GM21723 (cell line): ENCODE measurements at regions not wholly inside any gene's neighbourhood (a gene's known extent, or its start where the extent isn't known, plus 50 kb on each side); places are given as distances from the start of the nearest gene placed in this dataset.
"Not testable (repeated sequence)": the region's sequence is repeated elsewhere in the genome, so short reads cannot be mapped to it uniquely, and the experiment has no call there.

ENCODE experiments used
- ATAC-seq: cut with Tn5 transposase; IDR thresholded peaks from one replicate; pipeline ENCODE4 v1.9.1; 2021; ENCODE audit warnings: mild to moderate bottlenecking, moderate library complexity; ENCODE audit not compliant: unreplicated experiment

DNA sequence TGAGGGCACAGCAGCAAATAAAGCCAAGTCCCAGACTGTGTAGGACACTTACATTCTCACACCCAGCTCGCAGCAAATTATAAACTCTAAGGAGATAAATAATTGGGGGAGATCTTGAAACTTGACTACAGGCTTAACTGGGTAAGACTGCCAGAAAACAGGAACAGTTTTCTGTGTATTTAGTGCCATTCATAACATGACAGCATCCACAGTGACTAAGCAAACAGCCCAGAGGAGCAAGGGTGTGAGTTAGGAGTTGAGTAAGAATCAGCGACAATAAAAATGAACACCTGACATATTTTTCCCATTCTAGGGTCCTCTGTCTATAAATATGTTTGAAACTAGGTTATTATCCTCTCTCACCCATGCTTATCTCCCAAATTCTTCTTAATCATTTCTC, 370.9 kb upstream of the WWC1 start:
- no peak for ATAC-seq

GRCh38 chr5:167921796-167922195, 369.6 kb upstream of the WWC1 start:
- no peak for ATAC-seq

- ATAC-seq: no peak
Observed at GRCh38 chr5:167923396-167923795, 368.0 kb upstream of the WWC1 start.

GRCh38 chr5:167929841-167930240, 361.6 kb upstream of the WWC1 start:
- ATAC-seq: no peak

DNA sequence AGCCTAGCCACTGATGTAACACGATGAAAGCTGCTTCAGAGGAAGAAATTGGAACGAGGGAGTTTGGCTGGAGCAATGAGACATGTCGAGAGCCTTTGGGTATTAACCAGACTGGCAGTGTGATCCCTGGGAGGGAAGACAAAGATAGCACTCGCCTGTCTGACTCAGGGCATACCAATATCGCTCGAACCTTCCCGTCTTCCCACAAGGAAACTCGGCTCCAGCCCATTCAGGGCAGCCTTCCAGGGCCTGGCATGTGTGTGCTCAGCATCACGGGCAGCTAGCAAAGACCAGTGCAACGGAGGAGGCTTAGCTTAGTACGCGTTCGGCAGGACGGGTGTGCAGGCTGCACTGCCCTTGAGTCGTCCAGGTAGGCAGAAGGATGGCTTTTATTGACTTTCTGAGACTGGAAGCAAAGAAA, 356.9 kb upstream of the WWC1 start:
- ATAC-seq: no peak

DNA sequence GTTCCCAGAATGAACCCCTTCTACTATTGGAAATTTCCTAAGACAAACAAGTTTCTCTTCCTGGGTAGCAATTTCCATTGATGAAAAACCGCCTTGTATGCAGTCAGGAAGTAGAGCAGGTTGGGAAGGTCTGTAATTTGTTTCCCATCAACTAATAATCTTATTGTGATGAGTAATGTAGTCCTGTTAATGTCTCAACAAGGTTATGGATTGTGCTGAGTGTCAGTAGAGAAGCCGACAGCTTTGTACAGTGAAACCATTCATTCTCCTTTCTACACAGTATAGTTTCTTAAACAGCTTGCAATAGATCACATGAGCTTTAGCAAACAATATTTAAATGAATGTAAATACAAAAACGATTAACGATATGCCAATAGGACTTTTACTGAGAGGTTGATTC, 355.4 kb upstream of the WWC1 start:
- no peak for ATAC-seq

DNA sequence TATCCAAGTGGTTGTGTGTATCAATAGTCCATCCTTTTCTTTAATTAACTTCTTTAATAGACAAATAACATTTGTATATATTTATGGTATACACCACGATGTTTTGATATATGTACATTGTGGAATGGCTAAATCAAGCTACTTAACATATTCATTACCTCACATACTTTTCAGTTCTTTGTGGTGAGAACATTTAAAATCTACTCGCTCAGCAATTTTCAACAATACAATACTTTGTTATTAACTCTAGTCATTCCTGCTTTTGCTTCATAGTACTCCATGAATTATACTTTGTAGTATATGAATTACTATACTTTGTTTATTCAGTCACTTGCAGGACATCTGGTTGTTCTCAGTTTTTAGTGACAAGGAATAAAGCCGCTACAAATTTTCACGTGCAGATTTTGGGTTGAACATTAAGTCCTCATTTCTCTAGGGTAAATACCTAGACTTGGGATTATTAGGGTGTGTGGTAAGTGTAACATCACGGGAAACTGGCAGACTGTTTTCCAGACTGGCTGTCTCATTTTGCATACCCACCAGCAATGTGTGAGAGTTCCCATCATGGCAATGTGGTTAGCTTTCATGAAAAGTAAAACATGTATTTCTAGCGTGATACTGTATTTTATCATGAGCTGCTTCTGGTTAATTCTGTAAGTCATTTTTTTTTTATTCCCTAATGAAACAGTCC, 354.4 kb upstream of the WWC1 start:
- ATAC-seq: no peak

DNA sequence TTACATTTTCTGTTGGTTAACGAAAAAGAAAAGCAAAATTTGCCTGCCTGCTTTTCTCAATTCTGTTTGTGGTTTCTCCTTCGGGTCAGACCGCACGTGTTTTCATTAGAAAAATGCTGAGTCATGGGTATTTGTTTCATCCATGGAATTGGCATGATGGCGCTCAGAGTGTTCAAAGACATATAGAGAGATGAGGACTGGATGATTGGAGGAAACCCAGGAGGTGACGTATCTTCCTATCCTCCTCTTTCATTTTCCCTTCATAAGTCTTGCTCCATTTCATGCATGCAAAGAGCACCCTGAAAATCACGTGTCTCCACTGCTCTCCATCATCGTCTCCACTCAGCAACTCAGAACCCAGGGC, 353.8 kb upstream of the WWC1 start:
- ATAC-seq: no peak

DNA sequence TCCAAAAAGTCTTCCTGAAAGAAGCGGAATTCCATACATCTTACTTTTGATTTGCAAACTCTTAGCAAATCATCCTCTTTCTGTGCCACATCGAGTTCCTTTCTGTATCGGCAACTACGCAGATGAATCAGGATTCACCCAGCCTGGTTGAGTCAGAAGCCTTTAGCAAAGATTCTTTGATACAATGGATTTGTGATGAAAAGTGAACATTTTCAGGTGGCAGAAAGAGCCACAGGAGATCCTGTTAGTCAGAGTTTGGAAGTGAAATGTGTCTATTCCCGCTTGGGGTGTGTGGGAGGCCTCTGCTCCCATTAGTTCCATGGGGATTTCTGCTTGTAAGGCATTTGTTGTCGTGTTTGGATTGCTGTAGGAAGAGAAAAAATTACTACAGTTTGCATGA, 351.8 kb upstream of the WWC1 start:
- no peak for ATAC-seq

DNA sequence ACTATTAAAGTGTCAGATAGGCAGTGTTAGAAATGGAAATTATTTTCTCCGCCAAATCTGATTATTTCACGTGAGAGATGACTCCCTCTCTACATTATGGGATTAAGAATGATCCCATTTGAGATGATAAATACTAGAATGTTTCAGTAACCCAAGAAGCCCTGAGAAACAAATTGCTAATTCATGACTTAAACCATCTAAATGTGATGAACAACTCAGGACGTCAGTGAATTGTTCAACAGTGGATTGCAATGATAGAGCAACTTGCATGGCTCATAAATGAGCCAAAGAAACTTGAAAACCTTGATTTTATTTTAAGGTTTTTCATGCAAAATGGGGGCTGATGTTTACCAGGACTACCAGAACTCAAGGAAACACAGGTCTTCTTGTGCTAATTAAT, 350.5 kb upstream of the WWC1 start:
- ATAC-seq: no peak

DNA sequence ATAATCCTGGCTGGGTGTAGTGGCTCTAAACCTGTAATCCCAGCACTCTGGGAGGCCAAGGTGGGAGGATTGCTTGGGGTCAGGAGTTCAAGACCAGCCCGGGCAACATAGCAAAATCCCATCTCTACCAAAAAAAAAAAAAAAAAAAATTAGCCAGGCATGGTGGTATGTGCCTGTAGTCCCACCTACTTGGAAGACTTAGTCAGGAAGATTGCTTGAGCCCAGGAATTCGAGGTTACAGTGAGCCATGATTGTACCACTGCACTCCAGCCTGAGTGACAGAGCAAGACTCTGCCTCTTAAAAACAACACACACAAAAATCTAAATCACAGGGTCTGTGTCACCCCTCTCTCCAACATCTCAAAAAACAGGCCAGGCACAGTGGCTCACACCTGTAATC, 349.9 kb upstream of the WWC1 start:
- not testable (repeated sequence) for ATAC-seq

GRCh38 chr5:167943343-167943742, 348.1 kb upstream of the WWC1 start:
- ATAC-seq: no peak

DNA sequence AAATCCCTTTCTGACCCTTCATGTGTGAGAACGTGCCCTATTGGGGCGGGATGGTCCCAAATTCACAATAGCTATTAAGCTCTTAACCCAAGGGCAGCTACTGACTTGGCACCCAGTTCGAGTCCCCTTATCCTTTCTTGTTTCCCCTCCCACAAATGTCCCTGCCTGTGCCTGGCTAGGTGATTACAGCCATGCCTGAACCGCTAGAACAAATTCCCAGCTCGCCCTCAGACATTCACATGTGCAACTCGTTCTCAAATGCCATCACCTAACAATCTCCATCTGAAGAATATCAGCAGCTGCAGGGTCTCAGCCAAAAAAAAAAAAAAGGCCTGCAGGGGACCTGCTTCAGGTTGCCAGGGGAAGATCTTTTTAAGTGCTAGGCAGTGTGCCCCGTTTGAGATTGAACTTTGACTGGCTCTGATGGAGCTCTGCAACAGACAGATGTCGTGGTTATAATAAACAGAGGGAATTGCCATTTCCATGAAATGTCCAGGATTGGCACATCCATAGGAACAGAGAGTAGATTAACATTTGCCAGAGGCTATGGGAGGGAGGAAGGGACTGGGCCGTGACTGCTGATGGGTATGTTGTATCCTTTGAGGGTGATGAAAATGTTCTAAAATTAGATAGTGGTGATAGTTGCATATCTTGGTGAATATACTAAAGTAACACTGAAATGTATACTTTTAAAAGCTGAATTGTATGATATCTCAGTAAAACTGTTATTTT, 347.2 kb upstream of the WWC1 start:
- ATAC-seq: no peak

GRCh38 chr5:167945542-167946384, 345.7 kb upstream of the WWC1 start:
- no peak for ATAC-seq

DNA sequence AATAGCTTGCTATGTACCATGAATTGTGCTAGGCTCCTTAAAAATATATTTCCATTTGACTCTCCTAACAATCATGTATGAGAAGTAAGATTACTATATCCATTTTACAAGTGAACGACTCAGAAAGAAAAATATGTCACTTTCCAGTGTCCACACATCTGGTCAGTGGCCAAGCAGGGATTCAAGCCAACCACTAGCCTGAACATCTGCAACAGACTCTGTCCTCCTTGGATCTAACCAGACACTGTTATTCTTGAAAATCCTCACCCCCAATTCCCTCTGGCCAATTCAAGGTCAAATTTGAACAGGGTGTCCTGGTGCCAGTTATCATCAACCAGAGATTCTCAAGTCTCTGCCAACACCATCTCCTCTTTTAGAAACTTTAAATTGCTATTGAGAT, 344.1 kb upstream of the WWC1 start:
- no peak for ATAC-seq

DNA sequence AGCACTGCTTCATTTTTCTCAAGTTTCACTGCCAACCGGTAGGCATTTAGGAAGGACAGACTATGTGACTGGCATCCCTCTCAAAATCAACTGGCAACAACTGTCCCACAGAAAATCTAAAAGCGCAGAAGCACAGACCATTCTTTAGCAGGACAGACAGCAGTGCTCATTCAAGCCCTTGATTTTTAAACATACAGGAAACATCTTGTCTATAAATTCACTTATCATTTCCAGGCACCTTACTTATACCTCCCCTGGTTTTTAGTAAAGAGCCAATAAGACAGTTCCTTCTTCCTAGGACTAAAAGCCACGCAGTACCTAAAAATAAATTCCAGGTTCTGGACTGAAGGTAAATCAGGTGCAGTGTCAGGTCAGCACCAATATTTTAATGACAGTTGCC, 343.2 kb upstream of the WWC1 start:
- no peak for ATAC-seq

DNA sequence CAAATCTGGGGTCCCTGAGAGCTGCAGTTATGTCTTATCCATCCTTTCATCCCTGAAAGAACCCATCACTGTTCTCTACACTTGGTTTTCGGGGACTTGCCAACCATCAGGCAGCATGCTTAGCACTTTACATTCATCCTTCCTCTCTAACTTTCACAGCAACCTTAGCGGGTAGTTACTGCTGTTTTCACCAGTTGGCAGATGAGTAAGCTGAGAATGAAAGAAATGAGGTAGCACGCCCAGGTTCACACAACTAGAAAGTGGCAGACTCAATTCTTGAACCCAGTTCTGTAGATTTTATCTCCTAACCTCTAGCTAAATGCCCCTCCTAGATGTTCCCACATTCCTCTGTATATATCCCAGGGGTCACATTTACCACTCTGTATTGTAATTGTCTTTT, 342.0 kb upstream of the WWC1 start:
- ATAC-seq: no peak

DNA sequence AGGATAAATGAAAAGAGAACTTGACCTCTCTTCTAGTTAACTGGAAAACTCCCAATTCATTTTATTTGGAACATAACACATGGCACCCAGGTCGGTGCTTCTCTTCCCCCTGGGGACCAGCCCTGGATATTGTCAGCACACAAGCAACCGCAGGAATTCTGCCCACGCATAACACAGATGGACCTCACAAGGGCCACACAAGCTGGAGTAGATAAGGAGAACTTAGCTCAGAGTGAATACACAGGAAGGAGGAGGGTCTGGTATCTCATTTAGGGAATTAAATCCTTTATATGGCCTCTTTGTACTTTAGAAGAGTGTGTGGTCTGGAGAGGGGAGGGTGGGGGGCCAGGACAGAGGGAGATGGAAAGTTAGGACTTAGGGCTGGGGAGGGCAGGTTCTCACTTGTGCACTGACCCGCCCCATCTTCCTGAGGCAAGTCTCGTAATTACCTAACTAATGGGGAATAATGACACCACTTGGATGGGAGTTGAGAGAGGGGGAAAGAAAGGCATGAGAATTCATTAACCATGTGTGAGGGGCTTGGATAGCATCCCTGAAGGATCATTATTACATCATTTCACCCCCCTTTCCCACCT, 341.2 kb upstream of the WWC1 start:
- ATAC-seq: no peak

GRCh38 chr5:167951116-167951515, 340.3 kb upstream of the WWC1 start:
- ATAC-seq: no peak

DNA sequence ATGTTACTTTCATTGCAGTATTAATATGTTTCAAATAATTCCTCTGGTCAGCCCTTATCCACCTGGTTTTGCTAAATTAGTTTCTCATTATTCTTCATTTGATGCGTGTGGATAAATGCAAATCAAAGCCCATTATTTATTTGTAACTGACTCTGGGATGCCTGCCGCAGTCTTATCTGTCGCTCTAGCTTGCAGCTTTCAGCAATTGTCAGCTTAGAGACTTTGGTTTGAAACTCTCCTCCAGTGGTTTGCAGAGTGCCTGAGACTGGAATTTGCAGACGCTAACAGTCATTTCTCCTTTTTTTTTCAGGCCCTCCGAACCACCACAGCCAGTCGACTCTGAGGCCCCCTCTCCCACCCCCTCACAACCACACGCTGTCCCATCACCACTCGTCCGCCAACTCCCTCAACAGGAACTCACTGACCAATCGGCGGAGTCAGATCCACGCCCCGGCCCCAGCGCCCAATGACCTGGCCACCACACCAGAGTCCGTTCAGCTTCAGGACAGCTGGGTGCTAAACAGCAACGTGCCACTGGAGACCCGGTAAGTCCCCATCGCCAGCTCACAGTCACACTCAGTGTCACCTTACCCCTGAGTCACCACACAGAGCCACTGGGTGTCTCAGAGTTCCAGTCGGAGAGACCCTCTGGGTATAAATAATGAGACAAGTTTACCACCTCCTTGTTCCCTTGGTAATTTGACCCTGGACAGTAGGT, 339.0 kb upstream of the WWC1 start:
- no peak for ATAC-seq
